ENCODE measurements at regions not wholly inside any gene's neighbourhood (a gene's known extent, or its start where the extent isn't known, plus 50 kb on each side); places are given as distances from the start of the nearest gene placed in this dataset.

- no peak for TF ChIP-seq REST (IDR thresholded peaks at IDR 0.05; ENCODE audit: borderline replicate concordance)
- TF ChIP-seq EZH2 (IDR thresholded peaks at IDR 0.05; ENCODE audit: borderline replicate concordance, insufficient read depth, low read length, poor library complexity, severe bottlenecking) = no peak
- TF ChIP-seq POLR2AphosphoS5 (IDR thresholded peaks at IDR 0.05) = no peak
- TF ChIP-seq RAD21 (conservative IDR thresholded peaks at IDR 0.05) = no peak
- TF ChIP-seq TAF1 (IDR thresholded peaks at IDR 0.05; ENCODE audit: low read depth) = no peak
- no peak for TF ChIP-seq SMC3 (conservative IDR thresholded peaks at IDR 0.05; ENCODE audit: poor library complexity)
- no peak for TF ChIP-seq CTCF (IDR thresholded peaks at IDR 0.05; ENCODE audit: poor library complexity, severe bottlenecking)
- no peak for TF ChIP-seq MXI1 (conservative IDR thresholded peaks at IDR 0.05; ENCODE audit: poor library complexity, severe bottlenecking)
- TF ChIP-seq EP300 (conservative IDR thresholded peaks at IDR 0.05; ENCODE audit: poor library complexity, severe bottlenecking) = no peak
- no peak overlapping the region for H3K27ac ChIP-seq (ENCODE audit: low read length)
- no peaks in the 10 kb centered on the region for H3K27me3 ChIP-seq (ENCODE audit: insufficient read depth, low read depth, low read length)
Measured at GRCh38 chr7:41012041-41012440, 690.8 kb downstream of the INHBA start.

GRCh38 chr7:41010967-41011366 lies 691.9 kb downstream of the INHBA start:
- H2AFZ ChIP-seq (ENCODE audit: low read depth, low read length) = no peak overlapping the region
- H3K4me3 ChIP-seq (ENCODE audit: low read length) = no peak overlapping the region
- H3K9me2 ChIP-seq (ENCODE audit: insufficient read depth, low read length) = no peaks in the 10 kb centered on the region
- H4K20me1 ChIP-seq (ENCODE audit: insufficient read depth) = no peaks in the 10 kb centered on the region
- no peaks in the 10 kb centered on the region for H3F3A ChIP-seq (ENCODE audit: insufficient read depth, low read length, poor library complexity, severe bottlenecking)
- no peaks in the 10 kb centered on the region for H3K79me2 ChIP-seq (replicated peaks; ENCODE audit: insufficient read depth, low read length)
- no peaks in the 10 kb centered on the region for H3K27me3 ChIP-seq (ENCODE audit: insufficient read depth, low read depth, low read length)
- H3K4me2 ChIP-seq (ENCODE audit: low read length) = no peak overlapping the region
- H3K27ac ChIP-seq (ENCODE audit: low read length) = no peak overlapping the region
- no peaks in the 10 kb centered on the region for H3K9me3 ChIP-seq (ENCODE audit: low read length)
- no peak for TF ChIP-seq POLR2AphosphoS5 (IDR thresholded peaks at IDR 0.05)
- no peak for TF ChIP-seq EZH2 (IDR thresholded peaks at IDR 0.05; ENCODE audit: borderline replicate concordance, insufficient read depth, low read length, poor library complexity, severe bottlenecking)
- TF ChIP-seq SMC3 (conservative IDR thresholded peaks at IDR 0.05; ENCODE audit: poor library complexity) = no peak
- no peak for TF ChIP-seq MXI1 (conservative IDR thresholded peaks at IDR 0.05; ENCODE audit: poor library complexity, severe bottlenecking)
- TF ChIP-seq RAD21 (conservative IDR thresholded peaks at IDR 0.05) = no peak
- no peak for TF ChIP-seq EP300 (conservative IDR thresholded peaks at IDR 0.05; ENCODE audit: poor library complexity, severe bottlenecking)
- no peak for TF ChIP-seq CTCF (IDR thresholded peaks at IDR 0.05; ENCODE audit: poor library complexity, severe bottlenecking)
- TF ChIP-seq TAF1 (IDR thresholded peaks at IDR 0.05; ENCODE audit: low read depth) = no peak
- TF ChIP-seq REST (IDR thresholded peaks at IDR 0.05; ENCODE audit: borderline replicate concordance) = no peak
- no peaks in the 10 kb centered on the region for H3K36me3 ChIP-seq (ENCODE audit: insufficient read depth, low read length)
- no peak overlapping the region for H3K9ac ChIP-seq (ENCODE audit: low read length)

More at GRCh38 chr7:41012041-41012440, 690.8 kb downstream of the INHBA start:
- H3K4me3 ChIP-seq (ENCODE audit: low read length) = no peak overlapping the region
- H3K9ac ChIP-seq (ENCODE audit: low read length) = no peak overlapping the region
- H3K36me3 ChIP-seq (ENCODE audit: insufficient read depth, low read length) = no peaks in the 10 kb centered on the region
- no peak overlapping the region for H3K4me2 ChIP-seq (ENCODE audit: low read length)
- no peaks in the 10 kb centered on the region for H3F3A ChIP-seq (ENCODE audit: insufficient read depth, low read length, poor library complexity, severe bottlenecking)
- H4K20me1 ChIP-seq (ENCODE audit: insufficient read depth) = no peaks in the 10 kb centered on the region
- H3K79me2 ChIP-seq (replicated peaks; ENCODE audit: insufficient read depth, low read length) = no peaks in the 10 kb centered on the region
- no peak overlapping the region for H2AFZ ChIP-seq (ENCODE audit: low read depth, low read length)
- H3K9me3 ChIP-seq (ENCODE audit: low read length) = no peaks in the 10 kb centered on the region
- H3K9me2 ChIP-seq (ENCODE audit: insufficient read depth, low read length) = no peaks in the 10 kb centered on the region

Data from neural cell (in vitro differentiated cells).